Panc1 (cell line): ENCODE measurements at regions not wholly inside any gene's neighbourhood (a gene's known extent, or its start where the extent isn't known, plus 50 kb on each side); places are given as distances from the start of the nearest gene placed in this dataset.

Experiments used
- CTCF ChIP-seq: fragments of 450-650 bp; IDR thresholded peaks from 2 replicates; pipeline ENCODE4 v1.5.1; 2017; ENCODE audit warnings: mild to moderate bottlenecking
- POLR2AphosphoS5 ChIP-seq: IDR thresholded peaks from 2 replicates; pipeline ENCODE4 v1.6.1; 2012; ENCODE audit warnings: mild to moderate bottlenecking, low read depth, low read length, moderate library complexity
- SIN3A ChIP-seq: IDR thresholded peaks from 2 replicates; pipeline ENCODE4 v1.6.1; 2012; ENCODE audit warnings: low read depth, mild to moderate bottlenecking, low read length, moderate library complexity, borderline replicate concordance; ENCODE audit not compliant: insufficient read depth
- TCF7L2 ChIP-seq: IDR thresholded peaks from 2 replicates; pipeline ENCODE4 v1.6.1; 2011; ENCODE audit warnings: mild to moderate bottlenecking, low read depth, low read length, inconsistent platforms
- TF ChIP-seq, protein P1 (sequence below), 2 experiments: IDR thresholded peaks; 2 replicates each; pipeline ENCODE4 v1.6.1; 2011 to 2012; ENCODE audit warnings: low read depth in 2 of 2, control low read depth in 1 of 2, low read length in 1 of 2, mild to moderate bottlenecking in 1 of 2, moderate library complexity in 1 of 2; ENCODE audit not compliant: insufficient read depth in 1 of 2

GRCh38 chr1:36728051-36728450 lies 245.3 kb upstream of the CSF3R start:
- TF ChIP-seq TCF7L2 (no peak), CTCF (no peak), POLR2AphosphoS5 (no peak), SIN3A (no peak)
- TF ChIP-seq, protein P1, sequence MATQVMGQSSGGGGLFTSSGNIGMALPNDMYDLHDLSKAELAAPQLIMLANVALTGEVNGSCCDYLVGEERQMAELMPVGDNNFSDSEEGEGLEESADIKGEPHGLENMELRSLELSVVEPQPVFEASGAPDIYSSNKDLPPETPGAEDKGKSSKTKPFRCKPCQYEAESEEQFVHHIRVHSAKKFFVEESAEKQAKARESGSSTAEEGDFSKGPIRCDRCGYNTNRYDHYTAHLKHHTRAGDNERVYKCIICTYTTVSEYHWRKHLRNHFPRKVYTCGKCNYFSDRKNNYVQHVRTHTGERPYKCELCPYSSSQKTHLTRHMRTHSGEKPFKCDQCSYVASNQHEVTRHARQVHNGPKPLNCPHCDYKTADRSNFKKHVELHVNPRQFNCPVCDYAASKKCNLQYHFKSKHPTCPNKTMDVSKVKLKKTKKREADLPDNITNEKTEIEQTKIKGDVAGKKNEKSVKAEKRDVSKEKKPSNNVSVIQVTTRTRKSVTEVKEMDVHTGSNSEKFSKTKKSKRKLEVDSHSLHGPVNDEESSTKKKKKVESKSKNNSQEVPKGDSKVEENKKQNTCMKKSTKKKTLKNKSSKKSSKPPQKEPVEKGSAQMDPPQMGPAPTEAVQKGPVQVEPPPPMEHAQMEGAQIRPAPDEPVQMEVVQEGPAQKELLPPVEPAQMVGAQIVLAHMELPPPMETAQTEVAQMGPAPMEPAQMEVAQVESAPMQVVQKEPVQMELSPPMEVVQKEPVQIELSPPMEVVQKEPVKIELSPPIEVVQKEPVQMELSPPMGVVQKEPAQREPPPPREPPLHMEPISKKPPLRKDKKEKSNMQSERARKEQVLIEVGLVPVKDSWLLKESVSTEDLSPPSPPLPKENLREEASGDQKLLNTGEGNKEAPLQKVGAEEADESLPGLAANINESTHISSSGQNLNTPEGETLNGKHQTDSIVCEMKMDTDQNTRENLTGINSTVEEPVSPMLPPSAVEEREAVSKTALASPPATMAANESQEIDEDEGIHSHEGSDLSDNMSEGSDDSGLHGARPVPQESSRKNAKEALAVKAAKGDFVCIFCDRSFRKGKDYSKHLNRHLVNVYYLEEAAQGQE (IDR thresholded peaks at IDR 0.05; ENCODE audit: insufficient read depth in 1 of 2, low read depth in 2 of 2, low read length in 1 of 2), result no peak
